GM19452 (cell line): ENCODE measurements at regions not wholly inside any gene's neighbourhood (a gene's known extent, or its start where the extent isn't known, plus 50 kb on each side); places are given as distances from the start of the nearest gene placed in this dataset.
"Not testable (repeated sequence)": the region's sequence is repeated elsewhere in the genome, so short reads cannot be mapped to it uniquely, and the experiment has no call there.

Source experiments
- ATAC-seq: cut with Tn5 transposase; IDR thresholded peaks from one replicate; pipeline ENCODE4 v1.9.1; 2021; ENCODE audit not compliant: unreplicated experiment

- ATAC-seq, result no peak
Measured at GRCh38 chr2:146579147-146579930, 1265.5 kb upstream of the ACVR2A start.

- no peak for ATAC-seq
Measured at GRCh38 chr2:146576339-146577111, 1268.3 kb upstream of the ACVR2A start.

- no peak for ATAC-seq
Measured at GRCh38 chr2:146572598-146572997, 1272.2 kb upstream of the ACVR2A start.

GRCh38 chr2:146561996-146562395 is 1282.8 kb upstream of the ACVR2A start:
- ATAC-seq, result no peak

GRCh38 chr2:146547236-146547635 is 1297.6 kb upstream of the ACVR2A start:
- no peak for ATAC-seq

- no peak for ATAC-seq
Measured at GRCh38 chr2:146544701-146545100, 1300.1 kb upstream of the ACVR2A start.

GRCh38 chr2:146541896-146542295 is 1302.9 kb upstream of the ACVR2A start:
- ATAC-seq, result no peak

GRCh38 chr2:146540271-146540932 is 1304.4 kb upstream of the ACVR2A start:
- no peak for ATAC-seq

- ATAC-seq, result not testable (repeated sequence)
Measured at GRCh38 chr2:146539739-146540138, 1305.1 kb upstream of the ACVR2A start.

GRCh38 chr2:146537477-146537876 is 1307.4 kb upstream of the ACVR2A start:
- ATAC-seq, result no peak

- ATAC-seq, result no peak
Measured at GRCh38 chr2:146532509-146533147, 1312.2 kb upstream of the ACVR2A start.

- ATAC-seq, result no peak
Measured at GRCh38 chr2:146532009-146532408, 1312.8 kb upstream of the ACVR2A start.

GRCh38 chr2:146530886-146531285 is 1313.9 kb upstream of the ACVR2A start:
- no peak for ATAC-seq

- no peak for ATAC-seq
Measured at GRCh38 chr2:146527166-146527565, 1317.7 kb upstream of the ACVR2A start.

GRCh38 chr2:146523196-146523595 is 1321.6 kb upstream of the ACVR2A start:
- ATAC-seq, result no peak

GRCh38 chr2:146506851-146507250 is 1338.0 kb upstream of the ACVR2A start:
- no peak for ATAC-seq

- no peak for ATAC-seq
Measured at GRCh38 chr2:146503366-146503765, 1341.5 kb upstream of the ACVR2A start.

GRCh38 chr2:146496248-146496647 is 1348.6 kb upstream of the ACVR2A start:
- ATAC-seq, result no peak

GRCh38 chr2:146489386-146489785 is 1355.4 kb upstream of the ACVR2A start:
- ATAC-seq, result no peak

GRCh38 chr2:146481629-146482028 is 1363.2 kb upstream of the ACVR2A start:
- no peak for ATAC-seq

- no peak for ATAC-seq
Measured at GRCh38 chr2:146477383-146477782, 1367.4 kb upstream of the ACVR2A start.
